Activated naive CD8-positive, alpha-beta T cell treated with anti-CD3 and anti-CD28 coated beads, Interleukin-2, amount 50 U/mL, for 24 hours (primary cell): ENCODE measurements at regions not wholly inside any gene's neighbourhood (a gene's known extent, or its start where the extent isn't known, plus 50 kb on each side); places are given as distances from the start of the nearest gene placed in this dataset.
"Not testable (repeated sequence)": the region's sequence is repeated elsewhere in the genome, so short reads cannot be mapped to it uniquely, and the experiment has no call there.

Source experiments
- ATAC-seq: fragments of 150-1000 bp; cut with Tn5 transposase; one replicate; pipeline ENCODE4 v1.10.0; 2021
- DNase-seq: peaks from one replicate; pipeline ENCODE4 v3.0.0; 2021
- H3K27ac Mint-ChIP-seq: one replicate; pipeline ENCODE4 v1.8.0; 2021; ENCODE audit warnings: mild to moderate bottlenecking, mixed read lengths
- H3K27me3 Mint-ChIP-seq: one replicate; pipeline ENCODE4 v1.8.0; 2021; ENCODE audit warnings: mixed read lengths
- H3K36me3 Mint-ChIP-seq: one replicate; pipeline ENCODE4 v1.8.0; 2021; ENCODE audit warnings: low read depth, mixed read lengths
- H3K4me1 Mint-ChIP-seq: one replicate; pipeline ENCODE4 v1.8.0; 2021; ENCODE audit warnings: mixed read lengths
- H3K4me3 Mint-ChIP-seq: one replicate; pipeline ENCODE4 v1.8.0; 2021; ENCODE audit warnings: mild to moderate bottlenecking, moderate library complexity, mixed read lengths
- H3K9me3 Mint-ChIP-seq: one replicate; pipeline ENCODE4 v1.8.0; 2021; ENCODE audit warnings: mixed read lengths

GRCh38 chr1:208333676-208334075 is 89.5 kb upstream of the PLXNA2 start:
- Mint-ChIP-seq H3K4me1 (no peaks in the 10 kb centered on the region), H3K4me3 (no peak overlapping the region), H3K27me3 (peaks cover 18% of the 10 kb centered on the region), H3K36me3 (no peaks in the 10 kb centered on the region), H3K27ac (no peak overlapping the region), H3K9me3 (no peaks in the 10 kb centered on the region)
- no peak for DNase-seq
- no peak for ATAC-seq

GRCh38 chr1:208335371-208336136 is 91.4 kb upstream of the PLXNA2 start:
- Mint-ChIP-seq H3K9me3 (no peaks in the 10 kb centered on the region), H3K27me3 (peaks cover 17% of the 10 kb centered on the region), H3K36me3 (no peaks in the 10 kb centered on the region), H3K27ac (no peak overlapping the region), H3K4me3 (no peak overlapping the region), H3K4me1 (no peaks in the 10 kb centered on the region)
- DNase-seq: no peak
- ATAC-seq: no peak

GRCh38 chr1:208336137-208336518 is 91.9 kb upstream of the PLXNA2 start:
- no peaks in the 10 kb centered on the region for H3K4me1 Mint-ChIP-seq
- DNase-seq (no peak), ATAC-seq (no peak)
- H3K27ac Mint-ChIP-seq: no peak overlapping the region
- no peaks in the 10 kb centered on the region for H3K36me3 Mint-ChIP-seq
- H3K9me3 Mint-ChIP-seq: no peaks in the 10 kb centered on the region
- no peak overlapping the region for H3K4me3 Mint-ChIP-seq
- peaks cover 17% of the 10 kb centered on the region for H3K27me3 Mint-ChIP-seq

GRCh38 chr1:208339911-208340310 is 95.7 kb upstream of the PLXNA2 start:
- ATAC-seq (no peak), DNase-seq (no peak)
- H3K36me3 Mint-ChIP-seq: no peaks in the 10 kb centered on the region
- H3K4me1 Mint-ChIP-seq: no peaks in the 10 kb centered on the region
- H3K27me3 Mint-ChIP-seq: peaks cover 18% of the 10 kb centered on the region
- no peaks in the 10 kb centered on the region for H3K9me3 Mint-ChIP-seq
- no peak overlapping the region for H3K4me3 Mint-ChIP-seq
- H3K27ac Mint-ChIP-seq: no peak overlapping the region

GRCh38 chr1:208343226-208343625 is 99.0 kb upstream of the PLXNA2 start:
- Mint-ChIP-seq H3K27me3 (peaks cover 15% of the 10 kb centered on the region), H3K4me3 (no peak overlapping the region), H3K36me3 (no peaks in the 10 kb centered on the region), H3K9me3 (no peaks in the 10 kb centered on the region), H3K27ac (no peak overlapping the region), H3K4me1 (no peaks in the 10 kb centered on the region)
- ATAC-seq (no peak), DNase-seq (no peak)

- H3K27me3 Mint-ChIP-seq: peaks cover 6% of the 10 kb centered on the region
- ATAC-seq: no peak
- no peak overlapping the region for H3K4me3 Mint-ChIP-seq
- H3K27ac Mint-ChIP-seq: no peak overlapping the region
- H3K4me1 Mint-ChIP-seq: no peaks in the 10 kb centered on the region
- H3K9me3 Mint-ChIP-seq: no peaks in the 10 kb centered on the region
- no peaks in the 10 kb centered on the region for H3K36me3 Mint-ChIP-seq
- no peak for DNase-seq
These were observed 100.1 kb upstream of the PLXNA2 start for GRCh38 chr1:208344202-208344857.

- ATAC-seq (no peak), DNase-seq (no peak)
- H3K27me3 Mint-ChIP-seq: peaks cover 6% of the 10 kb centered on the region
- H3K9me3 Mint-ChIP-seq: no peaks in the 10 kb centered on the region
- no peak overlapping the region for H3K27ac Mint-ChIP-seq
- H3K4me1 Mint-ChIP-seq: no peaks in the 10 kb centered on the region
- no peak overlapping the region for H3K4me3 Mint-ChIP-seq
- H3K36me3 Mint-ChIP-seq: no peaks in the 10 kb centered on the region
These were observed 103.0 kb upstream of the PLXNA2 start for GRCh38 chr1:208347191-208347590.

- peaks cover 2% of the 10 kb centered on the region for H3K27me3 Mint-ChIP-seq
- no peaks in the 10 kb centered on the region for H3K36me3 Mint-ChIP-seq
- DNase-seq: no peak
- no peaks in the 10 kb centered on the region for H3K4me1 Mint-ChIP-seq
- H3K4me3 Mint-ChIP-seq: no peak overlapping the region
- no peak overlapping the region for H3K27ac Mint-ChIP-seq
- no peaks in the 10 kb centered on the region for H3K9me3 Mint-ChIP-seq
- no peak for ATAC-seq
These were observed 105.6 kb upstream of the PLXNA2 start for GRCh38 chr1:208349694-208350330.

- no peaks in the 10 kb centered on the region for H3K4me1 Mint-ChIP-seq
- H3K9me3 Mint-ChIP-seq: no peaks in the 10 kb centered on the region
- ATAC-seq (no peak), DNase-seq (no peak)
- no peak overlapping the region for H3K4me3 Mint-ChIP-seq
- H3K27me3 Mint-ChIP-seq: peaks cover 2% of the 10 kb centered on the region
- H3K36me3 Mint-ChIP-seq: no peaks in the 10 kb centered on the region
- H3K27ac Mint-ChIP-seq: no peak overlapping the region
These were observed 106.6 kb upstream of the PLXNA2 start for GRCh38 chr1:208350815-208351214.

- Mint-ChIP-seq H3K9me3 (no peaks in the 10 kb centered on the region), H3K4me3 (no peak overlapping the region), H3K4me1 (no peaks in the 10 kb centered on the region), H3K27ac (no peak overlapping the region), H3K36me3 (no peaks in the 10 kb centered on the region), H3K27me3 (no peaks in the 10 kb centered on the region)
- ATAC-seq: no peak
- no peak for DNase-seq
These were observed 107.7 kb upstream of the PLXNA2 start for GRCh38 chr1:208351838-208352237.

GRCh38 chr1:208353797-208354196 is 109.6 kb upstream of the PLXNA2 start:
- not testable (repeated sequence) for H3K9me3 Mint-ChIP-seq, DNase-seq, H3K4me1 Mint-ChIP-seq, H3K36me3 Mint-ChIP-seq, H3K4me3 Mint-ChIP-seq, H3K27ac Mint-ChIP-seq, H3K27me3 Mint-ChIP-seq, ATAC-seq

- Mint-ChIP-seq H3K4me1 (no peaks in the 10 kb centered on the region), H3K36me3 (no peaks in the 10 kb centered on the region), H3K9me3 (no peaks in the 10 kb centered on the region), H3K27me3 (peaks cover 8% of the 10 kb centered on the region), H3K27ac (no peak overlapping the region), H3K4me3 (no peak overlapping the region)
- ATAC-seq: no peak
- no peak for DNase-seq
These were observed 113.7 kb upstream of the PLXNA2 start for GRCh38 chr1:208357644-208358507.

- Mint-ChIP-seq H3K9me3 (no peaks in the 10 kb centered on the region), H3K36me3 (no peaks in the 10 kb centered on the region), H3K27me3 (peaks cover 12% of the 10 kb centered on the region), H3K27ac (no peak overlapping the region), H3K4me3 (no peak overlapping the region), H3K4me1 (no peaks in the 10 kb centered on the region)
- ATAC-seq: no peak
- no peak for DNase-seq
These were observed 114.5 kb upstream of the PLXNA2 start for GRCh38 chr1:208358651-208359050.

- ATAC-seq: no peak
- DNase-seq: no peak
- Mint-ChIP-seq H3K9me3 (no peaks in the 10 kb centered on the region), H3K4me3 (no peak overlapping the region), H3K27ac (no peak overlapping the region), H3K36me3 (no peaks in the 10 kb centered on the region), H3K27me3 (peaks cover 12% of the 10 kb centered on the region), H3K4me1 (no peaks in the 10 kb centered on the region)
These were observed 117.8 kb upstream of the PLXNA2 start for GRCh38 chr1:208362011-208362410.
